H9 (cell line): ENCODE measurements at regions not wholly inside any gene's neighbourhood (a gene's known extent, or its start where the extent isn't known, plus 50 kb on each side); places are given as distances from the start of the nearest gene placed in this dataset.

Source experiments
- DNase-seq: peaks from one replicate; pipeline ENCODE4 v3.0.0-alpha.2; 2017
- H2AFZ ChIP-seq: one replicate; pipeline ENCODE4 v1.6.1; 2013; ENCODE audit warnings: mild to moderate bottlenecking, low read length, control low read depth, moderate library complexity
- H2AK5ac ChIP-seq: 2 replicates; pipeline ENCODE4 v1.6.1; 2013; ENCODE audit warnings: low read length, control low read depth, mixed read lengths; ENCODE audit not compliant: insufficient read length
- H2BK120ac ChIP-seq: one replicate; pipeline ENCODE4 v1.6.1; 2013; ENCODE audit warnings: low read depth, mild to moderate bottlenecking, low read length, control low read depth, inconsistent platforms; ENCODE audit not compliant: poor library complexity, severe bottlenecking
- H2BK12ac ChIP-seq: 2 replicates; pipeline ENCODE4 v1.6.1; 2013; ENCODE audit warnings: low read length, control low read depth, mixed read lengths, low read depth; ENCODE audit not compliant: insufficient read length
- H2BK15ac ChIP-seq: 2 replicates; pipeline ENCODE4 v1.6.1; 2013; ENCODE audit warnings: low read depth, low read length, control low read depth
- H2BK20ac ChIP-seq: one replicate; pipeline ENCODE4 v1.6.1; 2013; ENCODE audit warnings: low read depth, mild to moderate bottlenecking, low read length, control low read depth, inconsistent platforms; ENCODE audit not compliant: poor library complexity, severe bottlenecking
- H2BK5ac ChIP-seq: 2 replicates; pipeline ENCODE4 v1.6.1; 2013; ENCODE audit warnings: low read length, control low read depth, mixed read lengths; ENCODE audit not compliant: insufficient read length
- H3K14ac ChIP-seq: 2 replicates; pipeline ENCODE4 v1.6.1; 2013; ENCODE audit warnings: low read length, control low read depth; ENCODE audit not compliant: insufficient read depth
- H3K18ac ChIP-seq: 2 replicates; pipeline ENCODE4 v1.6.1; 2013; ENCODE audit warnings: low read depth, mild to moderate bottlenecking, mixed read lengths, low read length, control low read depth; ENCODE audit not compliant: insufficient read length
- H3K23ac ChIP-seq: 2 replicates; pipeline ENCODE4 v1.6.1; 2013; ENCODE audit warnings: low read length, control low read depth, mixed read lengths, low read depth; ENCODE audit not compliant: insufficient read length
- H3K23me2 ChIP-seq: 2 replicates; pipeline ENCODE4 v1.6.1; 2013; ENCODE audit warnings: low read depth, mild to moderate bottlenecking, mixed read lengths, low read length, control low read depth; ENCODE audit not compliant: insufficient read length, poor library complexity, severe bottlenecking
- H3K27ac ChIP-seq: 2 replicates; pipeline ENCODE4 v1.5.1; 2013; ENCODE audit warnings: low read length, control low read depth, mixed read lengths, low read depth; ENCODE audit not compliant: insufficient read length
- H3K27me3 ChIP-seq: 2 replicates; pipeline ENCODE4 v1.6.1; 2013; ENCODE audit warnings: low read length, control low read depth, inconsistent platforms; ENCODE audit not compliant: insufficient read depth
- H3K4ac ChIP-seq: 2 replicates; pipeline ENCODE4 v1.6.1; 2013; ENCODE audit warnings: low read depth, mild to moderate bottlenecking, control low read depth, inconsistent platforms, low read length, moderate library complexity
- H3K4me1 ChIP-seq: 2 replicates; pipeline ENCODE4 v1.6.1; 2013; ENCODE audit warnings: low read length, control low read depth, inconsistent platforms; ENCODE audit not compliant: insufficient read depth
- H3K4me2 ChIP-seq: 2 replicates; pipeline ENCODE4 v1.6.1; 2013; ENCODE audit warnings: low read length, control low read depth, mixed read lengths; ENCODE audit not compliant: insufficient read length, insufficient read depth
- H3K56ac ChIP-seq: 2 replicates; pipeline ENCODE4 v1.6.1; 2013; ENCODE audit warnings: low read depth, mild to moderate bottlenecking, mixed read lengths, low read length, control low read depth; ENCODE audit not compliant: insufficient read length
- H3K79me1 ChIP-seq: 2 replicates; pipeline ENCODE4 v1.6.1; 2013; ENCODE audit warnings: low read depth, mild to moderate bottlenecking, moderate library complexity, low read length, control low read depth, inconsistent platforms; ENCODE audit not compliant: insufficient read depth, poor library complexity, severe bottlenecking
- H3K79me2 ChIP-seq: 2 replicates; pipeline ENCODE4 v1.6.1; 2013; ENCODE audit warnings: low read length, control low read depth, inconsistent platforms; ENCODE audit not compliant: insufficient read depth
- H3K9ac ChIP-seq: 2 replicates; pipeline ENCODE4 v1.6.1; 2013; ENCODE audit warnings: low read length, control low read depth, mixed read lengths; ENCODE audit not compliant: insufficient read length; ENCODE audit errors: extremely low read depth
- H3K9me3 ChIP-seq: one replicate; pipeline ENCODE4 v1.6.1; 2013; ENCODE audit warnings: low read depth, low read length, inconsistent platforms; ENCODE audit not compliant: control insufficient read depth
- H3T11ph ChIP-seq: one replicate; pipeline ENCODE4 v1.6.1; 2013; ENCODE audit warnings: mild to moderate bottlenecking, low read length, control low read depth, inconsistent platforms
- H4K20me1 ChIP-seq: one replicate; pipeline ENCODE4 v1.6.1; 2013; ENCODE audit not compliant: control insufficient read depth, insufficient read length, insufficient read depth
- H4K5ac ChIP-seq: 2 replicates; pipeline ENCODE4 v1.6.1; 2013; ENCODE audit warnings: low read depth, mild to moderate bottlenecking, mixed read lengths, low read length, control low read depth; ENCODE audit not compliant: insufficient read length
- H4K8ac ChIP-seq: replicated peaks from 2 replicates; pipeline ENCODE4 v1.6.1; 2013; ENCODE audit warnings: low read length, control low read depth, mixed read lengths, low read depth; ENCODE audit not compliant: insufficient read length
- H4K91ac ChIP-seq: 2 replicates; pipeline ENCODE4 v1.6.1; 2013; ENCODE audit warnings: low read depth, mild to moderate bottlenecking, moderate library complexity, mixed read lengths, low read length, control low read depth; ENCODE audit not compliant: insufficient read length
- H3K27ac Mint-ChIP-seq, 3 experiments: 2 replicates in 2 of 3; 3 replicates in 1 of 3; pipeline ENCODE4 v1.8.0; 2020 to 2021; ENCODE audit warnings: mixed read lengths in 3 of 3, mild to moderate bottlenecking in 1 of 3, moderate library complexity in 1 of 3
- H3K27me3 Mint-ChIP-seq: 2 replicates; pipeline ENCODE4 v1.8.0; 2021; ENCODE audit warnings: low read depth, mild to moderate bottlenecking, moderate library complexity, mixed read lengths
- H3K36me3 Mint-ChIP-seq, 3 experiments: 2 replicates in 2 of 3; 3 replicates in 1 of 3; pipeline ENCODE4 v1.8.0; 2020 to 2021; ENCODE audit warnings: low read depth in 3 of 3, mixed read lengths in 3 of 3; ENCODE audit not compliant: insufficient read depth in 1 of 3
- H3K4me1 Mint-ChIP-seq, 2 experiments: 2 replicates each; pipeline ENCODE4 v1.8.0; 2020; ENCODE audit warnings: mixed read lengths in 2 of 2
- H3K4me3 Mint-ChIP-seq, 2 experiments: 2 replicates in 1 of 2; 3 replicates in 1 of 2; pipeline ENCODE4 v1.8.0; 2020 to 2021; ENCODE audit warnings: mild to moderate bottlenecking in 2 of 2, mixed read lengths in 2 of 2, moderate library complexity in 1 of 2
- H3K9me3 Mint-ChIP-seq, 2 experiments: 2 replicates in 1 of 2; 3 replicates in 1 of 2; pipeline ENCODE4 v1.8.0; 2020; ENCODE audit warnings: mild to moderate bottlenecking in 2 of 2, mixed read lengths in 2 of 2, moderate library complexity in 1 of 2
- CTCF ChIP-seq: fragments of 200-600 bp; sonication (generic); conservative IDR thresholded peaks from 3 replicates; pipeline ENCODE4 v1.8.0; 2021; ENCODE audit warnings: antibody characterized with exemption, mild to moderate bottlenecking
- WGBS: extraction: QIAGEN DNeasy Blood & Tissue Kit; methylation state at CpG from one replicate; pipeline ENCODE4 v1.1.7; 2013; ENCODE audit warnings: missing lambda C conversion rate, low lambda C conversion rate, mixed read lengths; ENCODE audit not compliant: insufficient read length; ENCODE audit errors: extremely low coverage; 5-methylcytosine and 5-hydroxymethylcytosine counted together

GRCh38 chr4:170428929-170429328, 339.2 kb upstream of the AADAT start:
- Histone ChIP-seq H2BK5ac (no peak overlapping the region), H3K9me3 (no peaks in the 10 kb centered on the region), H4K5ac (no peak overlapping the region), H3K27ac (no peak overlapping the region), H3K79me1 (no peaks in the 10 kb centered on the region), H2AFZ (no peak overlapping the region), H3K23ac (no peak overlapping the region), H3T11ph (no peak overlapping the region), H2AK5ac (no peak overlapping the region), H2BK15ac (no peak overlapping the region), H3K23me2 (no peaks in the 10 kb centered on the region), H3K4me1 (no peaks in the 10 kb centered on the region), H3K79me2 (no peaks in the 10 kb centered on the region), H4K20me1 (no peaks in the 10 kb centered on the region), H3K14ac (no peak overlapping the region), H3K9ac (no peak overlapping the region), H2BK12ac (no peak overlapping the region), H2BK120ac (no peak overlapping the region), H3K4ac (no peak overlapping the region), H3K4me2 (no peak overlapping the region), H3K56ac (no peak overlapping the region), H4K91ac (no peak overlapping the region), H4K8ac (no peak overlapping the region), H3K27me3 (no peaks in the 10 kb centered on the region), H3K18ac (no peak overlapping the region), H2BK20ac (no peak overlapping the region)
- no CpG with 5 or more reads among the region's 5 CpGs for WGBS
- peaks cover 0 to 9% of the 10 kb centered on the region in 2 experiments; a peak in 4 of 5 replicates for H3K9me3 Mint-ChIP-seq
- DNase-seq, result peak; percentile 58
- TF ChIP-seq CTCF, result peak; percentile 15; the same call in 1 of the 3 replicates
- peaks cover 0 to 6% (median 5%) of the 10 kb centered on the region in 3 experiments; a peak in 5 of 7 replicates for H3K36me3 Mint-ChIP-seq
- no peak overlapping the region; a peak in 1 of 5 replicates for H3K4me3 Mint-ChIP-seq
- peak overlapping the region in 2 of 3 experiments; percentile 22 to 88; a peak in 4 of 7 replicates for H3K27ac Mint-ChIP-seq
- H3K4me1 Mint-ChIP-seq, result peaks cover 10 to 23% of the 10 kb centered on the region in 2 experiments
- no peaks in the 10 kb centered on the region for H3K27me3 Mint-ChIP-seq
